ENCODE measurements at regions not wholly inside any gene's neighbourhood (a gene's known extent, or its start where the extent isn't known, plus 50 kb on each side); places are given as distances from the start of the nearest gene placed in this dataset.
"Not testable (repeated sequence)": the region's sequence is repeated elsewhere in the genome, so short reads cannot be mapped to it uniquely, and the experiment has no call there.

DNA sequence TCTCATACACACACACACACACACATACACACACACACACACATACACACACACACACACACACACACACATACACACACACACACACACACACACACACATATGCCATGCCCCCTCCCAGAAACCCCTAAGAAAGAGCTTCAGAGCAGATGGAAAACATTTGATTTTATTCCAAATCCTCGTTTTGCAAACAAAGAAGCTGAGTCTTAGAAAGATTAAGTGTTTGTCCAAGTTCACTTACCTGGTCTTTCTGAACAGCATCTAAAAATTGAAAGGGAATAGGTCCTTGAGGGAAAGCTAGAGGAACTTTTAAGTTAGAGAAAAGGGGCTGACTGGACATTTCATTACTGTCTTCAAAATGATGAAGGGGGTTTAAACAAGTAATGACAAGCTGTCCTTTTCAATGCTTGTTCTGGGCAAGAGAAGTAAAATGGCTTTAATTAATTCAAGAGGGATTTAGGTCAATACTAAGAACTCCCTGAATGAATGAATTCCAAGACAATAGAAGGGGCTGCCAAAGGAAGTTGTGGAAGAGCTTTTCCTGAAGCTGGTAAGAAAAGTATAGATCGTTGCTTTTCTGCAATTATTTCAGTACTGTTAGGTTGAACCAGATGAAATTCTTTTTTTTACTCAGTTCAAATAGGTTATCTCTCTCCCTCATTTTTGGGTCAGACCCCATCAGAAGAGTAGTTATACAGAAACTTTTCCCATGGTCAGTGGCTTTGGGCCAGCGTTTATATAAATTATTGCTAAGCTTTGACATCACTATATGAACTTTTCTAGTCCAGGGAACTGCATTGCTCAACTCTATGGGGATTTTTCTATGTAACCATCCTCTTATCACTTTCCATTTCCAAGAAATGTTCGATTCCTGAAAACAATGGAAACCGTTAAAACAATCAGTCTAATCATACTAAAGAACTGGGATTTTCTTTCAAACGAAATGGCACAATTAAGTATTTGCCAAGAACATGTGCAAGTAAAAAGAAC lies 261.4 kb downstream of the MTERF1 start:
- intact Hi-C loops (cut with micrococcal nuclease) = no loop called here
- Histone ChIP-seq H3K4me3 (no peak overlapping the region), H3K36me3 (no peaks in the 10 kb centered on the region), H3K4me1 (no peaks in the 10 kb centered on the region), H3K9me3 (replicated peaks) (no peaks in the 10 kb centered on the region), H3K27ac (replicated peaks) (no peak overlapping the region), H3K27me3 (ENCODE audit: low read depth) (no peaks in the 10 kb centered on the region)
- no peak for TF ChIP-seq CTCF (IDR thresholded peaks at IDR 0.05; ENCODE audit: borderline replicate concordance)
- no peak for DNase-seq

GRCh38 chr7:91620827-91621226 lies 259.7 kb downstream of the MTERF1 start:
- no peak for TF ChIP-seq CTCF (IDR thresholded peaks at IDR 0.05; ENCODE audit: borderline replicate concordance)
- no peak for DNase-seq
- H3K4me1 ChIP-seq = no peaks in the 10 kb centered on the region
- no peaks in the 10 kb centered on the region for H3K36me3 ChIP-seq
- H3K27me3 ChIP-seq (ENCODE audit: low read depth) = no peaks in the 10 kb centered on the region
- no peaks in the 10 kb centered on the region for H3K9me3 ChIP-seq (replicated peaks)
- H3K27ac ChIP-seq (replicated peaks) = no peak overlapping the region
- intact Hi-C loops (cut with micrococcal nuclease) = no loop called here
- H3K4me3 ChIP-seq = no peak overlapping the region

GRCh38 chr7:91627324-91627723 lies 253.2 kb downstream of the MTERF1 start:
- H3K36me3 ChIP-seq; DNase-seq; H3K4me3 ChIP-seq; H3K9me3 ChIP-seq (replicated peaks); intact Hi-C loops (cut with micrococcal nuclease); H3K27me3 ChIP-seq (ENCODE audit: low read depth); H3K27ac ChIP-seq (replicated peaks): not testable (repeated sequence)
- peaks cover 24% of the 10 kb centered on the region for H3K4me1 ChIP-seq

DNA sequence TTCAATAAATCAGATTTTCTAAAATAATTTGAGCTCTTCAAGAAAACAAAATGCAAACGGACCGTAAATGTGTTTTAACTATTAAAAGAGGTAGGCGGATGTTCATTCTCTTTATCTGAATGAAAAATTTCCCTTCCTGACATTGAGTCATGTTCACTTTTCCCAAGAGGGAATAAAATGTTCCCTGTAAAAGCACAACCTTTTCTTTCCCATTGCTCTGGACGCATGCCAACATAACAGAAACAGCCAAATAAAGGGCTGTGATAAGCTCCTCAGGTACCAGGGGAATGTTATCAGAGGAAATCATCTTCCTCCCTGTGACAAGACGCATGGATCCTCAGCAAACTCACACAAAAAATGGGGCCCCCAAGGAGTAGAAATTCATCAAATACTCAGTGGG lies 251.8 kb downstream of the MTERF1 start:
- DNase-seq = no peak
- Histone ChIP-seq H3K36me3 (no peaks in the 10 kb centered on the region), H3K4me3 (no peak overlapping the region), H3K27me3 (ENCODE audit: low read depth) (no peaks in the 10 kb centered on the region), H3K9me3 (replicated peaks) (no peaks in the 10 kb centered on the region), H3K27ac (replicated peaks) (no peak overlapping the region), H3K4me1 (peaks cover 29% of the 10 kb centered on the region)
- no peak for TF ChIP-seq CTCF (IDR thresholded peaks at IDR 0.05; ENCODE audit: borderline replicate concordance)
- intact Hi-C loops (cut with micrococcal nuclease) = no loop called here

DNA sequence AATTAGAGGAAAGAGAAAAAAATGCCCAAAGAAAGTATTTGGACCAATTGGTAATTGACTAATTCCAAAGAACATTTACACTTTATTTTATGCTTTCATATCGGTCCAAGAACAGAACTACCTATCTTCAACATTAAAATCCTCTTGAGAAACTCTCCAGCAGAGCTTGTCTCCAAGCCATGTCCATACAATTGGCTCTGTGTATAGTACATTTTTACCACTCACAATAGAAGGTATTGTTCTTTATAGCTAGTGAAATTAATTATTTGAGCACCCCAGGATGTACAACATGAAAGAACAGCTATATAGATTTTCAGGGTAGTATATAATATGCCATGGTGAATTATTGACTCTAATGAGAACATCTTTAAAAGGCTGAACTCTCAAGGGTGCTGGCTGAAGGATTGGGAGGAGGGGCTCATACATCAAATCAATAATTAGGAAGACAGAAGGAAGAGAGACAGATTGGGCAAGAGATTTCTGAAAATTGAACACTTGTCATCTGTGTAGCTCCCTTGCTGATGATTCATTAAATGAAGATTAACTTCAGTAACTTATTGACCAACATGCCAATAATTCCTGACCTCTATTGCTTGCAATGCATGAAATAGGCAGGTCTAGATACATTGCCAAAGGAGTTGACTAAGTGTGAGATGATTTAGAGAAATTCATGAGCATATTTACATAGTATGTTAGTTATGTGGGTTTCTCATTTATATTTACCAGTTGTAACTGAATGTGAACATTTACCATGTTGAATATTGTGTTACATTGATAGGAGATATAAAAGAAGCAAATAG lies 249.7 kb downstream of the MTERF1 start:
- Histone ChIP-seq H3K27me3 (ENCODE audit: low read depth) (no peaks in the 10 kb centered on the region), H3K4me1 (peaks cover 36% of the 10 kb centered on the region), H3K9me3 (replicated peaks) (no peaks in the 10 kb centered on the region), H3K27ac (replicated peaks) (no peak overlapping the region), H3K4me3 (no peak overlapping the region), H3K36me3 (no peaks in the 10 kb centered on the region)
- TF ChIP-seq CTCF (IDR thresholded peaks at IDR 0.05; ENCODE audit: borderline replicate concordance) = no peak
- DNase-seq = no peak
- intact Hi-C loops (cut with micrococcal nuclease) = loop anchor here (10.0 kb wide), 1 partner anchor 546 kb away; no protein-coding TSS in a partner anchor
